H1 (cell line): ENCODE measurements at regions not wholly inside any gene's neighbourhood (a gene's known extent, or its start where the extent isn't known, plus 50 kb on each side); places are given as distances from the start of the nearest gene placed in this dataset.

Experiments used
- CHD2 ChIP-seq: IDR thresholded peaks from 2 replicates; pipeline ENCODE4 v1.6.1; 2012; ENCODE audit warnings: low read length, improper control_type of control experiment
- EP300 ChIP-seq, 2 experiments: IDR thresholded peaks; 1 replicate in 1 of 2; 2 replicates in 1 of 2; pipeline ENCODE4 v1.6.1; 2011 to 2012; ENCODE audit warnings: low read depth in 2 of 2, low read length in 2 of 2, mild to moderate bottlenecking in 2 of 2, borderline replicate concordance in 1 of 2, inconsistent platforms in 1 of 2, moderate library complexity in 1 of 2
- GTF2F1 ChIP-seq: IDR thresholded peaks from 2 replicates; pipeline ENCODE4 v1.6.1; 2012; ENCODE audit warnings: low read depth, low read length, improper control_type of control experiment, borderline replicate concordance
- JUN ChIP-seq: IDR thresholded peaks from 2 replicates; pipeline ENCODE4 v1.6.1; 2011; ENCODE audit warnings: low read depth, mild to moderate bottlenecking, improper control_type of control experiment, low read length
- MAFK ChIP-seq: IDR thresholded peaks from 2 replicates; pipeline ENCODE4 v1.6.1; 2012; ENCODE audit warnings: low read depth, mild to moderate bottlenecking, improper control_type of control experiment, low read length
- POLR2A ChIP-seq, 2 experiments: IDR thresholded peaks; 1 replicate in 1 of 2; 2 replicates in 1 of 2; pipeline ENCODE4 v1.6.1; 2011; ENCODE audit warnings: low read depth in 2 of 2, low read length in 2 of 2, mild to moderate bottlenecking in 2 of 2; ENCODE audit errors: control extremely low read depth in 1 of 2
- RBBP5 ChIP-seq: IDR thresholded peaks from 2 replicates; pipeline ENCODE4 v1.7.1; 2012; ENCODE audit warnings: low read depth, mild to moderate bottlenecking, inconsistent platforms, low read length, moderate library complexity, borderline replicate concordance
- SP1 ChIP-seq: IDR thresholded peaks from 2 replicates; pipeline ENCODE4 v1.6.1; 2011; ENCODE audit warnings: low read depth, low read length
- SRF ChIP-seq: IDR thresholded peaks from 2 replicates; pipeline ENCODE4 v1.6.1; 2011; ENCODE audit warnings: mild to moderate bottlenecking, low read depth, low read length, moderate library complexity
- TEAD4 ChIP-seq: IDR thresholded peaks from 2 replicates; pipeline ENCODE4 v1.6.1; 2012; ENCODE audit warnings: low read depth, low read length, inconsistent platforms, mixed read lengths
- TF ChIP-seq, protein P1 (sequence below), 3 experiments: IDR thresholded peaks; 1 replicate in 2 of 3; 2 replicates in 1 of 3; pipeline versions ENCODE4 v1.5.1 to v1.6.1; 2011; ENCODE audit warnings: low read length in 3 of 3, mild to moderate bottlenecking in 3 of 3, inconsistent platforms in 2 of 3, low read depth in 1 of 3, moderate library complexity in 1 of 3; ENCODE audit not compliant: insufficient read depth in 1 of 3; ENCODE audit errors: control extremely low read depth in 1 of 3

DNA sequence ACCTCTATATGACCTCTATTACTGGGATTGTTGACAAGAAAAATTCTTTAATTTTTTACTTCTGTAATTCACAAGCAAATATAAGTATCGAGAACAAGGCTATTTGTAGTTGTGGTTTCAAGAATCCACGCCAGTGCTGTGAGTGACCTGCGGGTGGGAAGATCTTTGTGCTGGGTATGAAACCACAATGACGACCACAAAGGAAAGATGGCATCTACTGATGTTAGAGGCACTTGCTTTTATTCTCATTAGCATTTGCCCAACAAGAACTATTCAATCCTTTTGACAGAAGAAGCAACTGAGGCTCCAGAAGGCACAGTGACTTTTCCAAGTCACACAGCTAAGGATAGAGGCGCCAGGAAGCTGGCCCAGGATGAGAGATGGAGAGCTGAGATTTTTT is 1054.9 kb downstream of the TBC1D22A start:
- no peak for TF ChIP-seq POLR2A (IDR thresholded peaks at IDR 0.05; ENCODE audit: control extremely low read depth in 1 of 2, low read depth in 2 of 2, low read length in 2 of 2)
- no peak for TF ChIP-seq SRF
- TF ChIP-seq, protein P1, sequence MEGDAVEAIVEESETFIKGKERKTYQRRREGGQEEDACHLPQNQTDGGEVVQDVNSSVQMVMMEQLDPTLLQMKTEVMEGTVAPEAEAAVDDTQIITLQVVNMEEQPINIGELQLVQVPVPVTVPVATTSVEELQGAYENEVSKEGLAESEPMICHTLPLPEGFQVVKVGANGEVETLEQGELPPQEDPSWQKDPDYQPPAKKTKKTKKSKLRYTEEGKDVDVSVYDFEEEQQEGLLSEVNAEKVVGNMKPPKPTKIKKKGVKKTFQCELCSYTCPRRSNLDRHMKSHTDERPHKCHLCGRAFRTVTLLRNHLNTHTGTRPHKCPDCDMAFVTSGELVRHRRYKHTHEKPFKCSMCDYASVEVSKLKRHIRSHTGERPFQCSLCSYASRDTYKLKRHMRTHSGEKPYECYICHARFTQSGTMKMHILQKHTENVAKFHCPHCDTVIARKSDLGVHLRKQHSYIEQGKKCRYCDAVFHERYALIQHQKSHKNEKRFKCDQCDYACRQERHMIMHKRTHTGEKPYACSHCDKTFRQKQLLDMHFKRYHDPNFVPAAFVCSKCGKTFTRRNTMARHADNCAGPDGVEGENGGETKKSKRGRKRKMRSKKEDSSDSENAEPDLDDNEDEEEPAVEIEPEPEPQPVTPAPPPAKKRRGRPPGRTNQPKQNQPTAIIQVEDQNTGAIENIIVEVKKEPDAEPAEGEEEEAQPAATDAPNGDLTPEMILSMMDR (IDR thresholded peaks at IDR 0.05; ENCODE audit: control extremely low read depth in 1 of 3, insufficient read depth in 1 of 3, low read depth in 1 of 3, low read length in 3 of 3) = no peak
- no peak for TF ChIP-seq SP1
- no peak for TF ChIP-seq EP300 (IDR thresholded peaks at IDR 0.05; ENCODE audit: borderline replicate concordance in 1 of 2, low read depth in 2 of 2, low read length in 2 of 2)
- no peak for TF ChIP-seq CHD2
- TF ChIP-seq TEAD4 = no peak
- no peak for TF ChIP-seq GTF2F1
- TF ChIP-seq RBBP5 = no peak
- TF ChIP-seq JUN = no peak
- TF ChIP-seq MAFK = no peak
